ENCODE measurements at regions not wholly inside any gene's neighbourhood (a gene's known extent, or its start where the extent isn't known, plus 50 kb on each side); places are given as distances from the start of the nearest gene placed in this dataset.

DNA sequence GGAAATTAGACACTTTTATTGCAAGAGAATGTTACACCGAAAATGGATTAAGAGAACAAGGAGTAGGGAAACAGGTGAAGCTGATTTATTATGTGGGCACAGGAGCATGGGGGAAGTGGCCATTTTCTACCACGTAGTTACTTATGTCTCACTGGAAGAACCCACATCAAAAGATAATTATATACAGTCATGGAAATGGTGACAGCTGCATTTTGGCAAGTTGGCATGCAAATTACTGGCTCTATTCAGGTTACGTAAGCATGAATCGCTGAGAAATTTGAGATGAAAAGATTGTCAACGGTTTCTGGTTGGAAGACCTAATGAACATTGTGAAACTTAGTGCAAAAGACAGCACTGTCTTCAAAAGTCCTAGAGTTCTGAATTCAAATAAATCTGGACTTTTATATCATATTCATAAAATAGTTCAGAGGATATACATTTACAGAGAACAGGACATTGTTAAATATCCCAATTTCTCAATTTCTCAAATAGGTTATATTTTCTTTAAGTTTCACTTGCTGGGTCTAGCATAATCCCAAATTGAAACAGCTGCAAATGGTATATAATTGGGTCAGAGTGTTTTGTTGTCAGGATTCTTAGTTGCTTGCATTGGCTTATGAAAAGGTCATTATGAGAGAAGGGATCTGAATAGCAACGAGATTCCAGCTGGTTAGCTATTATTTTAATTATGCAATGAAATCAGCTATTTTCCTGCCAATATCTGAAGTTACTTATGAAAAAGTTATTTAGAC, 567.8 kb downstream of the ZPLD1 start:
- no peak for DNase-seq
- H3K4me3 ChIP-seq (ENCODE audit: low read depth, low read length): no peak overlapping the region
- H3K27me3 ChIP-seq (ENCODE audit: insufficient read depth, low read depth, severe bottlenecking): no peaks in the 10 kb centered on the region
- H3K9me3 ChIP-seq (ENCODE audit: severe bottlenecking): peaks cover 2% of the 10 kb centered on the region
- no peaks in the 10 kb centered on the region for H3K36me3 ChIP-seq
- H3K27ac ChIP-seq: no peak overlapping the region
- TF ChIP-seq, protein P1, sequence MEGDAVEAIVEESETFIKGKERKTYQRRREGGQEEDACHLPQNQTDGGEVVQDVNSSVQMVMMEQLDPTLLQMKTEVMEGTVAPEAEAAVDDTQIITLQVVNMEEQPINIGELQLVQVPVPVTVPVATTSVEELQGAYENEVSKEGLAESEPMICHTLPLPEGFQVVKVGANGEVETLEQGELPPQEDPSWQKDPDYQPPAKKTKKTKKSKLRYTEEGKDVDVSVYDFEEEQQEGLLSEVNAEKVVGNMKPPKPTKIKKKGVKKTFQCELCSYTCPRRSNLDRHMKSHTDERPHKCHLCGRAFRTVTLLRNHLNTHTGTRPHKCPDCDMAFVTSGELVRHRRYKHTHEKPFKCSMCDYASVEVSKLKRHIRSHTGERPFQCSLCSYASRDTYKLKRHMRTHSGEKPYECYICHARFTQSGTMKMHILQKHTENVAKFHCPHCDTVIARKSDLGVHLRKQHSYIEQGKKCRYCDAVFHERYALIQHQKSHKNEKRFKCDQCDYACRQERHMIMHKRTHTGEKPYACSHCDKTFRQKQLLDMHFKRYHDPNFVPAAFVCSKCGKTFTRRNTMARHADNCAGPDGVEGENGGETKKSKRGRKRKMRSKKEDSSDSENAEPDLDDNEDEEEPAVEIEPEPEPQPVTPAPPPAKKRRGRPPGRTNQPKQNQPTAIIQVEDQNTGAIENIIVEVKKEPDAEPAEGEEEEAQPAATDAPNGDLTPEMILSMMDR (IDR thresholded peaks at IDR 0.05; ENCODE audit: low read depth, low read length): no peak

DNA sequence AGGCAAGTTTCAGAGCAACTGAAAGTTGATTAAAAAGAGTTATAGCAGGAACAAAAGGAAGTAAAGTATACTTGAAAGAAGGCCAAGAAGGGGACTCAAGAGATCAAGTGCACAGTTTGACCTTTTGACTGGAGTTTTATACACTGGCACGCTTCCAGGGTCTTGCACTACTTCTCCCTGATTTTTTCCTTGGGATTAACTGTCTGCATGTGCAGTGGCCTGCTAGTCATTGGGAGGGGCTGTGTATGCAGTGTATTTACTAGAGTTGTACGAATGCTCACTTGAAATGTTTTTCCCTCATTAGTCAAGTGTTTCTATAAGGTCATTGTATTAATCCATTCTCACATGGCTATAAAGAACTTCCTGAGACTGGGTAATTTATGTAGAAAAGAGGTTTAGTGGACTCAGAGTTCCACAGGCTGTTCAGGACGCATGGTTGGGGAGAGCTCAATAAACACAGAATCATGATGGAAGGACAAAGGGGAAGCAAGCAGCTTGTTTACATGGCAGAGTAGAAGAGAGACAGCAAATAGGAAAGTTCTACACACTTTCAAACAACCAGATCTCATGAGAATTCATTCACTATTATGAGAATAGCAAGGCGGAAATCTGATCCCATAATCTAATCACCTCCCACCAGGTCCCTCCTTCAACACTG, 571.8 kb downstream of the ZPLD1 start:
- no peak for DNase-seq
- no peaks in the 10 kb centered on the region for H3K36me3 ChIP-seq
- H3K9me3 ChIP-seq (ENCODE audit: severe bottlenecking): peaks cover 3% of the 10 kb centered on the region
- H3K4me3 ChIP-seq (ENCODE audit: low read depth, low read length): no peak overlapping the region
- TF ChIP-seq, protein P1 (IDR thresholded peaks at IDR 0.05; ENCODE audit: low read depth, low read length): no peak
- H3K27me3 ChIP-seq (ENCODE audit: insufficient read depth, low read depth, severe bottlenecking): no peaks in the 10 kb centered on the region
- H3K27ac ChIP-seq: no peak overlapping the region

DNA sequence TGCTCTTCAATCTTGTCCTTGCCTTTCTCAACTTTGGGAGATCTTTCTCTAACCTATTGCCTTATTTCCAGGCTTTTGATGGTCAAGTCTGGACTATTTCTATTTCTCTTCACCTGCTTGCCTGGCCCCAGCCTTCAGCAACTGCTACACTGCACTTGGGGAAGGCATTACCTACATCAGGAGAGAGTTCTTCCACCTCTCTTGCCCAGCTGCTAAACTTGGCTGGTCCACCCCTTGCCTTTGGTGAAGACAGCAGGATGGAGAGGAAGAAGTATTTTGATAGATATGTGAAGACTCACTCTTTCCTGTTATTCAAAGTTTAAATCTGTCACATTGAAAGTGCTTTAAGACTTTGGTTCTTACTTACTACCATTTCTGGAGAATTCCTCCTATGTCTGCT, 574.8 kb downstream of the ZPLD1 start:
- DNase-seq: no peak
- TF ChIP-seq, protein P1 (IDR thresholded peaks at IDR 0.05; ENCODE audit: low read depth, low read length): no peak
- no peaks in the 10 kb centered on the region for H3K27me3 ChIP-seq (ENCODE audit: insufficient read depth, low read depth, severe bottlenecking)

DNA sequence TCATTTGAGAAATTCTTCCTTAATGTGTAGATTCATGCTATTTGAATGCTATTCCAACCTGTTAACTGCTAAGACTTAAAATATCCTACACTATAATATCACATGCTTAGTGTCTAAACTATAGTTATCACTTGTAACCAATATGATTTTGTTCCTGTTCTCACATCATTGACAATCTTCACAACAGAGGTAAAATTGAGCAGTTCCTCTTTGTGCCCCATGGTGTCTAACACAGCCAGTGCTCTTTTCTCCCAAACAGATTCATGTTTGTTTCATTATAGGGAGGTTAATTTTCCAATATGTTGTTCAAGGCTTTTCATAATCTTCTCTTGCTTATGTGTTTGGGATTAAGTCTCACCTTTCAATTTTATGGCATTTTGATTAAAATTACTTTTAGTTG, 591.1 kb downstream of the ZPLD1 start:
- Histone ChIP-seq H3K9me3 (ENCODE audit: severe bottlenecking) (no peaks in the 10 kb centered on the region), H3K27me3 (ENCODE audit: insufficient read depth, low read depth, severe bottlenecking) (no peaks in the 10 kb centered on the region), H3K36me3 (no peaks in the 10 kb centered on the region), H3K27ac (no peak overlapping the region), H3K4me3 (ENCODE audit: low read depth, low read length) (no peak overlapping the region)
- no peak for DNase-seq
- TF ChIP-seq, protein P1 (IDR thresholded peaks at IDR 0.05; ENCODE audit: low read depth, low read length): no peak

More for the DNA sequence above, 574.8 kb downstream of the ZPLD1 start:
- H3K36me3 ChIP-seq: no peaks in the 10 kb centered on the region
- H3K9me3 ChIP-seq (ENCODE audit: severe bottlenecking): peaks cover 3% of the 10 kb centered on the region
- H3K27ac ChIP-seq: no peak overlapping the region
- no peak overlapping the region for H3K4me3 ChIP-seq (ENCODE audit: low read depth, low read length)

DNA sequence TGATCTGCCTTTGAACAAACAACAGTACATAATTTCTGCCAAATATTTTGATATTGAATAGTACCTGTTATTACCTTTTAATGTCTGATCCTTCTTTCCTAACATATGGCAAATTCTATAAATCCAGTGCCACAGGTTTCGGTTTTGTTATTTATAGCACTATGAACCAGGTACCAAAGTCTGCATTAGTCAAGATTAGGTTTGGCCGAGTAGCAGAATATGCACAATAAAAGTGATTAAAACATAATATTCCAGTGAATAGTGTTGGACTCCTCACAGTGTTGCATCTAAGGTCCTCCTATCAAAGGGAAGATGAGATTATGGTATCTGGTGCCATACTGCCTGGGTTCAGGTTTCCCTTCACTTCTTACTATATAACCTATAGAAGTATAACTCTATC, 599.0 kb downstream of the ZPLD1 start:
- DNase-seq: no peak
- no peaks in the 10 kb centered on the region for H3K36me3 ChIP-seq
- H3K27ac ChIP-seq: no peak overlapping the region
- no peaks in the 10 kb centered on the region for H3K27me3 ChIP-seq (ENCODE audit: insufficient read depth, low read depth, severe bottlenecking)
- no peaks in the 10 kb centered on the region for H3K9me3 ChIP-seq (ENCODE audit: severe bottlenecking)
- no peak overlapping the region for H3K4me3 ChIP-seq (ENCODE audit: low read depth, low read length)
- TF ChIP-seq, protein P1 (IDR thresholded peaks at IDR 0.05; ENCODE audit: low read depth, low read length): no peak
